SK-N-SH treated with all-trans-retinoic acid at 6 μM for 48 hours (cell line): ENCODE measurements at regions not wholly inside any gene's neighbourhood (a gene's known extent, or its start where the extent isn't known, plus 50 kb on each side); places are given as distances from the start of the nearest gene placed in this dataset.

Experiments
- ATAC-seq: fragments of 200-7000 bp; cut with Tn5 transposase; 3 replicates; pipeline ENCODE4 v1.9.1; 2020; ENCODE audit warnings: mild to moderate bottlenecking, moderate library complexity
- BACH2 ChIP-seq: fragments of 250-450 bp; sonication (Bioruptor Pico); IDR thresholded peaks from 2 replicates; pipeline ENCODE4 v1.9.0; 2021; ENCODE audit warnings: mild to moderate bottlenecking, borderline replicate concordance
- ESRRG ChIP-seq: fragments of 250-450 bp; sonication (Bioruptor Pico); IDR thresholded peaks from 2 replicates; pipeline ENCODE4 v1.6.1; 2021; ENCODE audit warnings: mild to moderate bottlenecking
- GLIS3 ChIP-seq: fragments of 250-450 bp; sonication (Bioruptor Pico); IDR thresholded peaks from 2 replicates; pipeline ENCODE4 v1.5.0; 2020; ENCODE audit warnings: mild to moderate bottlenecking, moderate library complexity
- ISL1 ChIP-seq: fragments of 250-450 bp; sonication (Bioruptor Pico); IDR thresholded peaks from 2 replicates; pipeline ENCODE4 v2.1.2; 2022; ENCODE audit warnings: mild to moderate bottlenecking, moderate library complexity
- OSR1 ChIP-seq: fragments of 250-450 bp; sonication (Bioruptor Pico); IDR thresholded peaks from 2 replicates; pipeline ENCODE4 v1.8.0; 2022; ENCODE audit warnings: moderate library complexity, mild to moderate bottlenecking, inconsistent platforms
- PPARA ChIP-seq: fragments of 250-450 bp; sonication (Bioruptor Pico); IDR thresholded peaks from 2 replicates; pipeline ENCODE4 v1.5.0; 2020; ENCODE audit warnings: mild to moderate bottlenecking, borderline replicate concordance
- RARB ChIP-seq: fragments of 250-450 bp; sonication (Bioruptor Pico); IDR thresholded peaks from 2 replicates; pipeline ENCODE4 v1.8.0; 2021; ENCODE audit warnings: mild to moderate bottlenecking, moderate library complexity
- SNAI2 ChIP-seq: fragments of 250-450 bp; sonication (Bioruptor Pico); IDR thresholded peaks from 2 replicates; pipeline ENCODE4 v1.5.0; 2020; ENCODE audit warnings: mild to moderate bottlenecking, moderate library complexity
- TCF4 ChIP-seq: fragments of 250-450 bp; sonication (Bioruptor Pico); IDR thresholded peaks from 2 replicates; pipeline ENCODE4 v1.8.0; 2021; ENCODE audit warnings: mild to moderate bottlenecking, moderate library complexity, borderline replicate concordance
- TOX ChIP-seq: fragments of 250-450 bp; sonication (Bioruptor Pico); IDR thresholded peaks from 2 replicates; pipeline ENCODE4 v1.8.0; 2021; ENCODE audit warnings: mild to moderate bottlenecking, moderate library complexity, borderline replicate concordance
- ZC3H10 ChIP-seq: fragments of 250-450 bp; sonication (Bioruptor Pico); IDR thresholded peaks from 2 replicates; pipeline ENCODE4 v1.5.1; 2021; ENCODE audit warnings: mild to moderate bottlenecking, moderate library complexity
- ZFP30 ChIP-seq: fragments of 450-650 bp; formaldehyde crosslinking; IDR thresholded peaks from 2 replicates; pipeline ENCODE4 v1.5.0; 2022; ENCODE audit warnings: mild to moderate bottlenecking, moderate library complexity
- ZNF565 ChIP-seq: fragments of 450-650 bp; formaldehyde crosslinking; conservative IDR thresholded peaks from 2 replicates; pipeline ENCODE4 v1.5.0; 2020; ENCODE audit warnings: low read depth, mild to moderate bottlenecking, moderate library complexity
- ZNF70 ChIP-seq: fragments of 450-650 bp; formaldehyde crosslinking; IDR thresholded peaks from 2 replicates; pipeline ENCODE4 v1.5.0; 2020; ENCODE audit warnings: mild to moderate bottlenecking, moderate library complexity
- ZNF8 ChIP-seq: fragments of 450-650 bp; formaldehyde crosslinking; IDR thresholded peaks from 2 replicates; pipeline ENCODE4 v1.5.0; 2020; ENCODE audit warnings: mild to moderate bottlenecking, moderate library complexity
- TF ChIP-seq, protein P1 (sequence below): fragments of 250-450 bp; sonication (Bioruptor Pico); IDR thresholded peaks from 2 replicates; pipeline ENCODE4 v1.5.0; 2020; ENCODE audit warnings: mild to moderate bottlenecking, moderate library complexity
- TF ChIP-seq, protein P2 (sequence below): fragments of 250-450 bp; sonication (Bioruptor Pico); IDR thresholded peaks from 2 replicates; pipeline ENCODE4 v1.8.0; 2020; ENCODE audit warnings: mild to moderate bottlenecking, moderate library complexity, borderline replicate concordance
- TF ChIP-seq, protein P3 (sequence below): fragments of 250-450 bp; sonication (Bioruptor Pico); IDR thresholded peaks from 2 replicates; pipeline ENCODE4 v1.8.0; 2021; ENCODE audit warnings: low read depth, mild to moderate bottlenecking, moderate library complexity, borderline replicate concordance
- TF ChIP-seq, protein P4 (sequence below): fragments of 250-450 bp; sonication (Bioruptor Pico); IDR thresholded peaks from 2 replicates; pipeline ENCODE4 v1.5.1; 2020; ENCODE audit warnings: low read depth, mild to moderate bottlenecking, moderate library complexity
- TF ChIP-seq, protein P5 (sequence below): fragments of 250-450 bp; sonication (Bioruptor Pico); IDR thresholded peaks from 2 replicates; pipeline ENCODE4 v1.5.1; 2021; ENCODE audit warnings: mild to moderate bottlenecking, moderate library complexity

GRCh38 chr2:5442736-5443135 is 249.4 kb upstream of the SOX11 start:
- no peak for ATAC-seq

DNA sequence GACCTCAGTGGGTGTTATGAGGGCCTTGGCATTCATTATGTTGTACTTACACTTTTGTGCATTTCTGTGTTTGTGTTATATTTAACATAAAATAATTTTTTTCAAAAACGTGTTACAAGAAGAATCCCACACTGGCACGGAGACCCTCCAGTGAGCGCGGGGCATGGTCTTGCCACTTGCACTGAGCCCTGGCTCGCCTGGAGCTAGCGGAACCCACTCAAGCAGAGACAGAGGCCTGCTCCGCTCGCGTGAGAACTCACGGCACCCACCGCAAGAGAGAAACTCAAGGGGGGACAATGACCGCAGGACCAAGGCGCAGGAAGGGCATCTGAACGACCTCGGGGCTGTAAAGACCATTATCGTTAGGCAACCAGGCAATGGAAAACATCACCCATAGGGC is 248.0 kb upstream of the SOX11 start:
- no peak for ATAC-seq

More at GRCh38 chr2:5442736-5443135, 249.4 kb upstream of the SOX11 start:
- TF ChIP-seq TOX (CRISPR knock-in tag) (no peak), ZC3H10 (CRISPR knock-in tag) (no peak), BACH2 (CRISPR knock-in tag) (no peak), ZNF565 (CRISPR knock-in tag) (no peak), ZNF8 (CRISPR knock-in tag) (no peak), SNAI2 (CRISPR knock-in tag) (no peak), TCF4 (CRISPR knock-in tag) (no peak), GLIS3 (CRISPR knock-in tag) (no peak), ESRRG (CRISPR knock-in tag) (no peak), OSR1 (CRISPR knock-in tag) (no peak), ZFP30 (CRISPR knock-in tag) (no peak), RARB (no peak), ISL1 (CRISPR knock-in tag) (no peak), ZNF70 (CRISPR knock-in tag) (no peak), PPARA (no peak)
- TF ChIP-seq, protein P1, sequence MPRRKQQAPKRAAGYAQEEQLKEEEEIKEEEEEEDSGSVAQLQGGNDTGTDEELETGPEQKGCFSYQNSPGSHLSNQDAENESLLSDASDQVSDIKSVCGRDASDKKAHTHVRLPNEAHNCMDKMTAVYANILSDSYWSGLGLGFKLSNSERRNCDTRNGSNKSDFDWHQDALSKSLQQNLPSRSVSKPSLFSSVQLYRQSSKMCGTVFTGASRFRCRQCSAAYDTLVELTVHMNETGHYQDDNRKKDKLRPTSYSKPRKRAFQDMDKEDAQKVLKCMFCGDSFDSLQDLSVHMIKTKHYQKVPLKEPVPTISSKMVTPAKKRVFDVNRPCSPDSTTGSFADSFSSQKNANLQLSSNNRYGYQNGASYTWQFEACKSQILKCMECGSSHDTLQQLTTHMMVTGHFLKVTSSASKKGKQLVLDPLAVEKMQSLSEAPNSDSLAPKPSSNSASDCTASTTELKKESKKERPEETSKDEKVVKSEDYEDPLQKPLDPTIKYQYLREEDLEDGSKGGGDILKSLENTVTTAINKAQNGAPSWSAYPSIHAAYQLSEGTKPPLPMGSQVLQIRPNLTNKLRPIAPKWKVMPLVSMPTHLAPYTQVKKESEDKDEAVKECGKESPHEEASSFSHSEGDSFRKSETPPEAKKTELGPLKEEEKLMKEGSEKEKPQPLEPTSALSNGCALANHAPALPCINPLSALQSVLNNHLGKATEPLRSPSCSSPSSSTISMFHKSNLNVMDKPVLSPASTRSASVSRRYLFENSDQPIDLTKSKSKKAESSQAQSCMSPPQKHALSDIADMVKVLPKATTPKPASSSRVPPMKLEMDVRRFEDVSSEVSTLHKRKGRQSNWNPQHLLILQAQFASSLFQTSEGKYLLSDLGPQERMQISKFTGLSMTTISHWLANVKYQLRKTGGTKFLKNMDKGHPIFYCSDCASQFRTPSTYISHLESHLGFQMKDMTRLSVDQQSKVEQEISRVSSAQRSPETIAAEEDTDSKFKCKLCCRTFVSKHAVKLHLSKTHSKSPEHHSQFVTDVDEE (CRISPR knock-in tag) = no peak
- TF ChIP-seq, protein P2, sequence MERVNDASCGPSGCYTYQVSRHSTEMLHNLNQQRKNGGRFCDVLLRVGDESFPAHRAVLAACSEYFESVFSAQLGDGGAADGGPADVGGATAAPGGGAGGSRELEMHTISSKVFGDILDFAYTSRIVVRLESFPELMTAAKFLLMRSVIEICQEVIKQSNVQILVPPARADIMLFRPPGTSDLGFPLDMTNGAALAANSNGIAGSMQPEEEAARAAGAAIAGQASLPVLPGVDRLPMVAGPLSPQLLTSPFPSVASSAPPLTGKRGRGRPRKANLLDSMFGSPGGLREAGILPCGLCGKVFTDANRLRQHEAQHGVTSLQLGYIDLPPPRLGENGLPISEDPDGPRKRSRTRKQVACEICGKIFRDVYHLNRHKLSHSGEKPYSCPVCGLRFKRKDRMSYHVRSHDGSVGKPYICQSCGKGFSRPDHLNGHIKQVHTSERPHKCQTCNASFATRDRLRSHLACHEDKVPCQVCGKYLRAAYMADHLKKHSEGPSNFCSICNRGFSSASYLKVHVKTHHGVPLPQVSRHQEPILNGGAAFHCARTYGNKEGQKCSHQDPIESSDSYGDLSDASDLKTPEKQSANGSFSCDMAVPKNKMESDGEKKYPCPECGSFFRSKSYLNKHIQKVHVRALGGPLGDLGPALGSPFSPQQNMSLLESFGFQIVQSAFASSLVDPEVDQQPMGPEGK (CRISPR knock-in tag) = no peak
- TF ChIP-seq, protein P3, sequence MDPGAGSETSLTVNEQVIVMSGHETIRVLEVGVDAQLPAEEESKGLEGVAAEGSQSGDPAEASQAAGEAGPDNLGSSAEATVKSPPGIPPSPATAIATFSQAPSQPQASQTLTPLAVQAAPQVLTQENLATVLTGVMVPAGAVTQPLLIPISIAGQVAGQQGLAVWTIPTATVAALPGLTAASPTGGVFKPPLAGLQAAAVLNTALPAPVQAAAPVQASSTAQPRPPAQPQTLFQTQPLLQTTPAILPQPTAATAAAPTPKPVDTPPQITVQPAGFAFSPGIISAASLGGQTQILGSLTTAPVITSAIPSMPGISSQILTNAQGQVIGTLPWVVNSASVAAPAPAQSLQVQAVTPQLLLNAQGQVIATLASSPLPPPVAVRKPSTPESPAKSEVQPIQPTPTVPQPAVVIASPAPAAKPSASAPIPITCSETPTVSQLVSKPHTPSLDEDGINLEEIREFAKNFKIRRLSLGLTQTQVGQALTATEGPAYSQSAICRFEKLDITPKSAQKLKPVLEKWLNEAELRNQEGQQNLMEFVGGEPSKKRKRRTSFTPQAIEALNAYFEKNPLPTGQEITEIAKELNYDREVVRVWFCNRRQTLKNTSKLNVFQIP (CRISPR knock-in tag) = no peak
- TF ChIP-seq, protein P4, sequence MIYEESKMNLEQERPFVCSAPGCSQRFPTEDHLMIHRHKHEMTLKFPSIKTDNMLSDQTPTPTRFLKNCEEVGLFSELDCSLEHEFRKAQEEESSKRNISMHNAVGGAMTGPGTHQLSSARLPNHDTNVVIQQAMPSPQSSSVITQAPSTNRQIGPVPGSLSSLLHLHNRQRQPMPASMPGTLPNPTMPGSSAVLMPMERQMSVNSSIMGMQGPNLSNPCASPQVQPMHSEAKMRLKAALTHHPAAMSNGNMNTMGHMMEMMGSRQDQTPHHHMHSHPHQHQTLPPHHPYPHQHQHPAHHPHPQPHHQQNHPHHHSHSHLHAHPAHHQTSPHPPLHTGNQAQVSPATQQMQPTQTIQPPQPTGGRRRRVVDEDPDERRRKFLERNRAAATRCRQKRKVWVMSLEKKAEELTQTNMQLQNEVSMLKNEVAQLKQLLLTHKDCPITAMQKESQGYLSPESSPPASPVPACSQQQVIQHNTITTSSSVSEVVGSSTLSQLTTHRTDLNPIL (CRISPR knock-in tag) = no peak
- TF ChIP-seq, protein P5, sequence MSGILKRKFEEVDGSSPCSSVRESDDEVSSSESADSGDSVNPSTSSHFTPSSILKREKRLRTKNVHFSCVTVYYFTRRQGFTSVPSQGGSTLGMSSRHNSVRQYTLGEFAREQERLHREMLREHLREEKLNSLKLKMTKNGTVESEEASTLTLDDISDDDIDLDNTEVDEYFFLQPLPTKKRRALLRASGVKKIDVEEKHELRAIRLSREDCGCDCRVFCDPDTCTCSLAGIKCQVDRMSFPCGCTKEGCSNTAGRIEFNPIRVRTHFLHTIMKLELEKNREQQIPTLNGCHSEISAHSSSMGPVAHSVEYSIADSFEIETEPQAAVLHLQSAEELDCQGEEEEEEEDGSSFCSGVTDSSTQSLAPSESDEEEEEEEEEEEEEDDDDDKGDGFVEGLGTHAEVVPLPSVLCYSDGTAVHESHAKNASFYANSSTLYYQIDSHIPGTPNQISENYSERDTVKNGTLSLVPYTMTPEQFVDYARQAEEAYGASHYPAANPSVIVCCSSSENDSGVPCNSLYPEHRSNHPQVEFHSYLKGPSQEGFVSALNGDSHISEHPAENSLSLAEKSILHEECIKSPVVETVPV (CRISPR knock-in tag) = no peak

More for the DNA sequence above, 248.0 kb upstream of the SOX11 start:
- no peak for TF ChIP-seq BACH2 (CRISPR knock-in tag)
- TF ChIP-seq, protein P2 (CRISPR knock-in tag) = no peak
- TF ChIP-seq ISL1 (CRISPR knock-in tag) = no peak
- TF ChIP-seq, protein P3 (CRISPR knock-in tag) = no peak
- TF ChIP-seq, protein P1 (CRISPR knock-in tag) = no peak
- TF ChIP-seq SNAI2 (CRISPR knock-in tag) = no peak
- TF ChIP-seq GLIS3 (CRISPR knock-in tag) = no peak
